K562 (cell line): ENCODE measurements at regions not wholly inside any gene's neighbourhood (a gene's known extent, or its start where the extent isn't known, plus 50 kb on each side); places are given as distances from the start of the nearest gene placed in this dataset.

Source experiments
- ATAC-seq: fragments of 200-7000 bp; cut with Tn5 transposase; 3 replicates; pipeline ENCODE4 v1.9.1; 2020; ENCODE audit warnings: moderate library complexity
- BruUV-seq: library from RNA; stranded (reverse); fragments of 400-500 nt; replicated peaks from 2 replicates; lab custom pipeline; 2021; lab: Mats Ljungman, UMichigan
- CTCF ChIA-PET: fragments of 300-600 bp; formaldehyde crosslinking; extraction: SDS; loops from one replicate; lab custom pipeline; 2021; ENCODE audit warnings: low intra/inter-chr PET ratio; lab: Yijun Ruan, JAX
- POLR2A ChIA-PET: fragments of 300-600, 350-650 bp; sonication (Branson Sonifier 250); formaldehyde crosslinking; extraction: SDS; loops from one replicate; lab custom pipeline; 2021; ENCODE audit warnings: antibody characterized with exemption, inconsistent platforms; lab: Yijun Ruan, JAX
- DNase-seq, 4 experiments: peaks; one replicate each; pipeline versions ENCODE4 v3.0.0 to v3.0.0-alpha.2; 2011 to 2018; ENCODE audit warnings: low spot score in 3 of 4, mixed read lengths in 3 of 4; ENCODE audit errors: extremely low read depth in 1 of 4
- FAIRE-seq: peaks from 2 replicates; lab custom pipeline; 2011; peaks lifted over from hg19 to GRCh38; lab: Jason Lieb, UNC
- H2AFZ ChIP-seq: 2 replicates; pipeline ENCODE4 v1.6.0; 2011; ENCODE audit warnings: low read depth, low read length, control low read depth, inconsistent platforms
- H3K27ac ChIP-seq: fragments of 200-600 bp; 3 replicates; pipeline ENCODE4 v1.8.0; 2011; ENCODE audit warnings: low read depth, mild to moderate bottlenecking, control low read depth, inconsistent platforms, low read length, moderate library complexity, mixed read lengths; ENCODE audit errors: extremely low read depth
- H3K27me3 ChIP-seq, 2 experiments: fragments of 300-600 bp in 1 of 2; 2 replicates in 1 of 2; 3 replicates in 1 of 2; pipeline versions ENCODE4 v1.6.0 to v1.8.0; 2011; ENCODE audit warnings: inconsistent platforms in 2 of 2, low read length in 2 of 2, mild to moderate bottlenecking in 1 of 2, mixed read lengths in 1 of 2, moderate library complexity in 1 of 2; ENCODE audit not compliant: control insufficient read depth in 2 of 2, insufficient read depth in 2 of 2
- H3K36me3 ChIP-seq: fragments of 300-600 bp; 3 replicates; pipeline ENCODE4 v1.8.0; 2011; ENCODE audit warnings: mild to moderate bottlenecking, low read length, inconsistent platforms; ENCODE audit not compliant: control insufficient read depth, insufficient read depth
- H3K4me1 ChIP-seq, 2 experiments: fragments of 200-600 bp in 1 of 2; replicated peaks in 1 of 2; 2 replicates in 1 of 2; 3 replicates in 1 of 2; pipeline versions ENCODE4 v1.5.1 to v1.8.0; 2011; ENCODE audit warnings: inconsistent platforms in 2 of 2, low read length in 2 of 2, mild to moderate bottlenecking in 1 of 2, mixed read lengths in 1 of 2, moderate library complexity in 1 of 2; ENCODE audit not compliant: control insufficient read depth in 2 of 2, insufficient read depth in 2 of 2
- H3K4me2 ChIP-seq: 2 replicates; pipeline ENCODE4 v1.6.1; 2011; ENCODE audit warnings: low read length, control low read depth, inconsistent platforms, mixed read lengths; ENCODE audit not compliant: insufficient read depth
- H3K4me3 ChIP-seq: fragments of 200-600 bp; sonication (generic), shearing (Covaris generic); 2 replicates; pipeline ENCODE4 v1.5.1; 2016; ENCODE audit warnings: control low read depth, inconsistent platforms
- H3K79me2 ChIP-seq: fragments of 200-600 bp; 3 replicates; pipeline ENCODE4 v1.8.0; 2011; ENCODE audit warnings: low read length, inconsistent platforms; ENCODE audit not compliant: control insufficient read depth, insufficient read depth
- H3K9ac ChIP-seq, 2 experiments: 2 replicates each; pipeline versions ENCODE4 v1.6.0 to v1.6.1; 2011; ENCODE audit warnings: low read depth in 2 of 2, low read length in 2 of 2, control low read depth in 1 of 2, inconsistent platforms in 1 of 2, mild to moderate bottlenecking in 1 of 2, mixed read lengths in 1 of 2; ENCODE audit not compliant: insufficient read depth in 1 of 2
- H3K9me1 ChIP-seq: one replicate; pipeline ENCODE4 v1.6.0; 2011; ENCODE audit warnings: inconsistent platforms, mild to moderate bottlenecking, low read length, moderate library complexity; ENCODE audit not compliant: control insufficient read depth, insufficient read depth
- H3K9me3 ChIP-seq: replicated peaks from 2 replicates; pipeline ENCODE4 v1.5.1; 2011; ENCODE audit warnings: low read depth, low read length, inconsistent platforms; ENCODE audit not compliant: control insufficient read depth, insufficient read depth
- H4K20me1 ChIP-seq: replicated peaks from 2 replicates; pipeline ENCODE4 v1.6.1; 2011; ENCODE audit warnings: low read length, inconsistent platforms, mixed read lengths; ENCODE audit not compliant: control insufficient read depth, insufficient read depth
- CHCHD3 ChIP-seq: fragments of 250-450 bp; sonication (Bioruptor Pico); IDR thresholded peaks from 2 replicates; pipeline ENCODE4 v2.1.2; 2022; ENCODE audit warnings: mild to moderate bottlenecking
- EGR1 ChIP-seq: fragments of 450-650 bp; conservative IDR thresholded peaks from 2 replicates; pipeline ENCODE4 v1.6.1; 2017; ENCODE audit warnings: mild to moderate bottlenecking
- HSF4 ChIP-seq: fragments of 250-450 bp; sonication (Bioruptor Pico); IDR thresholded peaks from 2 replicates; pipeline ENCODE4 v2.1.2; 2022; ENCODE audit warnings: mild to moderate bottlenecking, moderate library complexity, borderline replicate concordance
- LCOR ChIP-seq: sonication (generic); formaldehyde crosslinking; IDR thresholded peaks from 2 replicates; pipeline ENCODE4 v1.8.0; 2022; ENCODE audit warnings: mild to moderate bottlenecking, missing genetic modification reagents
- SMC3 ChIP-seq: conservative IDR thresholded peaks from 2 replicates; pipeline ENCODE4 v1.6.1; 2011; ENCODE audit warnings: low read depth, low read length, improper control_type of control experiment; ENCODE audit not compliant: insufficient read depth
- TSC22D4 ChIP-seq: fragments of 450-650 bp; IDR thresholded peaks from 2 replicates; pipeline ENCODE4 v1.6.1; 2016; ENCODE audit warnings: missing genetic modification characterization, missing biosample characterization, control low read depth
- ZNF184 ChIP-seq: sonication (generic); formaldehyde crosslinking; IDR thresholded peaks from 2 replicates; pipeline ENCODE4 v1.5.0; 2020; ENCODE audit warnings: missing genetic modification reagents
- ZNF79 ChIP-seq: fragments of 250-450 bp; sonication (Bioruptor Pico); IDR thresholded peaks from 2 replicates; pipeline ENCODE4 v1.4.0; 2020; ENCODE audit warnings: low read depth, mild to moderate bottlenecking, moderate library complexity
- WGBS: fragments of 100-300 bp; shearing (Covaris generic); methylation state at CpG from one replicate; pipeline ENCODE4 v1.1.6; 2016; ENCODE audit warnings: low coverage, mixed read lengths; ENCODE audit not compliant: insufficient coverage; ENCODE audit errors: missing lambda C conversion rate; 5-methylcytosine and 5-hydroxymethylcytosine counted together
- in situ Hi-C: fragments of 300-500 bp; cut with MboI; formaldehyde crosslinking; loops from 4 replicates; pipeline ENCODE4 v1.15.0; 2018; ENCODE audit warnings: inconsistent platforms, mixed read lengths
- intact Hi-C: fragments of 100-400 bp; cut with micrococcal nuclease; formaldehyde crosslinking; loops from 2 replicates; pipeline ENCODE4 v1.14.2; 2022
- TF ChIP-seq, protein P1 (sequence below): fragments of 250-450 bp; sonication (Bioruptor Pico); IDR thresholded peaks from 2 replicates; pipeline ENCODE4 v1.9.0; 2021; ENCODE audit warnings: mild to moderate bottlenecking, inconsistent platforms
- TF ChIP-seq, protein P2 (sequence below): sonication (generic); formaldehyde crosslinking; IDR thresholded peaks from 2 replicates; pipeline ENCODE4 v1.8.1; 2023; ENCODE audit warnings: mild to moderate bottlenecking, missing genetic modification reagents
- TF ChIP-seq, protein P3 (sequence below), 2 experiments: fragments of 450-650 bp in 1 of 2; IDR thresholded peaks; 2 replicates each; pipeline ENCODE4 v1.6.1; 2011 to 2017; ENCODE audit warnings: low read depth in 2 of 2, antibody characterized with exemption in 1 of 2, borderline replicate concordance in 1 of 2, low read length in 1 of 2, mild to moderate bottlenecking in 1 of 2, mixed read lengths in 1 of 2; ENCODE audit not compliant: control insufficient read depth in 1 of 2

DNA sequence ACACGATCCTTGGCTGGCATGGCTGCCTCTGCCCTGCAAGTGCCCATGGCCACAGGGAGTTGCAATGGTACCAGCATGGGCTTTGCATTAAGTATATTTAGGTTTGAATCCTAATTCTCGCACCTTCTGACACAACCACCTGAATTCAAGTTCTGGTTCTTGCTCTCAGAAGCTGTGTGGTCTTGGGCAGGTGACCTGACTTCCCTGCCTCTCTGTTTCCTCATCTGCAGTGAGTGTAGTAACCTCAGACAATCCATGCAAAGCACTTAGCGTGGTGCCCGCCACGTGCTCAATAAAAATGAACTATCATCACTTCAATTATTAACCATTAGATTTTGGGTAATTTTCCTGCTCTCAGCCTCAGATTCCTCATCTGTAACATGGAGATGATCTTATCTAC lies 378.8 kb upstream of the ARID1B start:
- H3K9me1 ChIP-seq = no peaks in the 10 kb centered on the region
- 0% methylated on average over 5 of the region's 5 CpGs for WGBS
- no peak overlapping the region for H3K4me3 ChIP-seq
- no peak overlapping the region for H3K4me2 ChIP-seq
- POLR2A ChIA-PET = no interaction called here
- TF ChIP-seq ZNF79 (CRISPR knock-in tag) (no peak), TSC22D4 (no peak), EGR1 (no peak), LCOR (CRISPR knock-in tag) (no peak), SMC3 (no peak), HSF4 (no peak), ZNF184 (CRISPR knock-in tag) (no peak), CHCHD3 (CRISPR knock-in tag) (no peak)
- TF ChIP-seq, protein P1, sequence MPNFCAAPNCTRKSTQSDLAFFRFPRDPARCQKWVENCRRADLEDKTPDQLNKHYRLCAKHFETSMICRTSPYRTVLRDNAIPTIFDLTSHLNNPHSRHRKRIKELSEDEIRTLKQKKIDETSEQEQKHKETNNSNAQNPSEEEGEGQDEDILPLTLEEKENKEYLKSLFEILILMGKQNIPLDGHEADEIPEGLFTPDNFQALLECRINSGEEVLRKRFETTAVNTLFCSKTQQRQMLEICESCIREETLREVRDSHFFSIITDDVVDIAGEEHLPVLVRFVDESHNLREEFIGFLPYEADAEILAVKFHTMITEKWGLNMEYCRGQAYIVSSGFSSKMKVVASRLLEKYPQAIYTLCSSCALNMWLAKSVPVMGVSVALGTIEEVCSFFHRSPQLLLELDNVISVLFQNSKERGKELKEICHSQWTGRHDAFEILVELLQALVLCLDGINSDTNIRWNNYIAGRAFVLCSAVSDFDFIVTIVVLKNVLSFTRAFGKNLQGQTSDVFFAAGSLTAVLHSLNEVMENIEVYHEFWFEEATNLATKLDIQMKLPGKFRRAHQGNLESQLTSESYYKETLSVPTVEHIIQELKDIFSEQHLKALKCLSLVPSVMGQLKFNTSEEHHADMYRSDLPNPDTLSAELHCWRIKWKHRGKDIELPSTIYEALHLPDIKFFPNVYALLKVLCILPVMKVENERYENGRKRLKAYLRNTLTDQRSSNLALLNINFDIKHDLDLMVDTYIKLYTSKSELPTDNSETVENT (CRISPR knock-in tag) = no peak
- TF ChIP-seq, protein P2, sequence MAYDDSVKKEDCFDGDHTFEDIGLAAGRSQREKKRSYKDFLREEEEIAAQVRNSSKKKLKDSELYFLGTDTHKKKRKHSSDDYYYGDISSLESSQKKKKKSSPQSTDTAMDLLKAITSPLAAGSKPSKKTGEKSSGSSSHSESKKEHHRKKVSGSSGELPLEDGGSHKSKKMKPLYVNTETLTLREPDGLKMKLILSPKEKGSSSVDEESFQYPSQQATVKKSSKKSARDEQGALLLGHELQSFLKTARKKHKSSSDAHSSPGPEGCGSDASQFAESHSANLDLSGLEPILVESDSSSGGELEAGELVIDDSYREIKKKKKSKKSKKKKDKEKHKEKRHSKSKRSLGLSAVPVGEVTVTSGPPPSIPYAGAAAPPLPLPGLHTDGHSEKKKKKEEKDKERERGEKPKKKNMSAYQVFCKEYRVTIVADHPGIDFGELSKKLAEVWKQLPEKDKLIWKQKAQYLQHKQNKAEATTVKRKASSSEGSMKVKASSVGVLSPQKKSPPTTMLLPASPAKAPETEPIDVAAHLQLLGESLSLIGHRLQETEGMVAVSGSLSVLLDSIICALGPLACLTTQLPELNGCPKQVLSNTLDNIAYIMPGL (CRISPR knock-in tag) = no peak
- TF ChIP-seq, protein P3, sequence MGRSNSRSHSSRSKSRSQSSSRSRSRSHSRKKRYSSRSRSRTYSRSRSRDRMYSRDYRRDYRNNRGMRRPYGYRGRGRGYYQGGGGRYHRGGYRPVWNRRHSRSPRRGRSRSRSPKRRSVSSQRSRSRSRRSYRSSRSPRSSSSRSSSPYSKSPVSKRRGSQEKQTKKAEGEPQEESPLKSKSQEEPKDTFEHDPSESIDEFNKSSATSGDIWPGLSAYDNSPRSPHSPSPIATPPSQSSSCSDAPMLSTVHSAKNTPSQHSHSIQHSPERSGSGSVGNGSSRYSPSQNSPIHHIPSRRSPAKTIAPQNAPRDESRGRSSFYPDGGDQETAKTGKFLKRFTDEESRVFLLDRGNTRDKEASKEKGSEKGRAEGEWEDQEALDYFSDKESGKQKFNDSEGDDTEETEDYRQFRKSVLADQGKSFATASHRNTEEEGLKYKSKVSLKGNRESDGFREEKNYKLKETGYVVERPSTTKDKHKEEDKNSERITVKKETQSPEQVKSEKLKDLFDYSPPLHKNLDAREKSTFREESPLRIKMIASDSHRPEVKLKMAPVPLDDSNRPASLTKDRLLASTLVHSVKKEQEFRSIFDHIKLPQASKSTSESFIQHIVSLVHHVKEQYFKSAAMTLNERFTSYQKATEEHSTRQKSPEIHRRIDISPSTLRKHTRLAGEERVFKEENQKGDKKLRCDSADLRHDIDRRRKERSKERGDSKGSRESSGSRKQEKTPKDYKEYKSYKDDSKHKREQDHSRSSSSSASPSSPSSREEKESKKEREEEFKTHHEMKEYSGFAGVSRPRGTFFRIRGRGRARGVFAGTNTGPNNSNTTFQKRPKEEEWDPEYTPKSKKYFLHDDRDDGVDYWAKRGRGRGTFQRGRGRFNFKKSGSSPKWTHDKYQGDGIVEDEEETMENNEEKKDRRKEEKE (IDR thresholded peaks at IDR 0.05; ENCODE audit: borderline replicate concordance in 1 of 2, control insufficient read depth in 1 of 2, low read depth in 2 of 2, low read length in 1 of 2) = no peak
- DNase-seq (no peak), FAIRE-seq (no peak), ATAC-seq (no peak)
- peaks cover 0 to 7% of the 10 kb centered on the region in 2 experiments; a peak in 1 of 5 replicates for H3K4me1 ChIP-seq
- in situ Hi-C loops = no loop called here
- intact Hi-C loops = no loop called here
- H3K79me2 ChIP-seq = no peaks in the 10 kb centered on the region
- no TSS peak for BruUV-seq
- CTCF ChIA-PET = no interaction called here
- no peak overlapping the region for H3K27ac ChIP-seq
- no peaks in the 10 kb centered on the region for H4K20me1 ChIP-seq
- no peak overlapping the region for H2AFZ ChIP-seq
- no peak overlapping the region for H3K9ac ChIP-seq
- H3K36me3 ChIP-seq = no peaks in the 10 kb centered on the region
- peaks cover 15 to 19% of the 10 kb centered on the region in 2 experiments for H3K27me3 ChIP-seq
- no peaks in the 10 kb centered on the region for H3K9me3 ChIP-seq
